Transverse colon (tissue), 4 donors: ENCODE measurements at regions not wholly inside any gene's neighbourhood (a gene's known extent, or its start where the extent isn't known, plus 50 kb on each side); places are given as distances from the start of the nearest gene placed in this dataset.

ENCODE experiments used
- DNase-seq: peaks from one replicate; pipeline ENCODE4 v3.0.0-alpha.2; 2019
- H3K27ac ChIP-seq, 4 donors: fragments of 200-600 bp; sonication (generic); 2 replicates each; pipeline ENCODE4 v1.5.1; 2016 to 2018; ENCODE audit warnings: inconsistent platforms in 4 of 4
- H3K27me3 ChIP-seq: fragments of 200-600 bp; sonication (generic); 2 replicates; pipeline ENCODE4 v1.5.1; 2017; ENCODE audit warnings: inconsistent platforms
- H3K36me3 ChIP-seq, 4 donors: fragments of 200-600 bp; sonication (generic); 2 replicates each; pipeline ENCODE4 v1.5.1; 2017 to 2019; ENCODE audit warnings: inconsistent platforms in 4 of 4
- H3K4me1 ChIP-seq, 4 donors: fragments of 200-600 bp; sonication (generic); 2 replicates each; pipeline ENCODE4 v1.5.1; 2017 to 2020; ENCODE audit warnings: inconsistent platforms in 4 of 4
- H3K4me3 ChIP-seq, 4 donors: fragments of 200-600 bp; sonication (generic); 1 replicate in 1 of 4; 2 replicates in 3 of 4; pipeline versions ENCODE4 v1.5.1 to v1.6.1; 2017 to 2019; ENCODE audit warnings: inconsistent platforms in 4 of 4
- H3K9me3 ChIP-seq, 2 donors: fragments of 200-600 bp; sonication (generic); 2 replicates each; pipeline ENCODE4 v1.5.1; 2017 to 2019; ENCODE audit warnings: inconsistent platforms in 2 of 2
- CTCF ChIP-seq, 5 experiments: fragments of 200-600 bp in 3 of 5; fragments of 450-650 bp in 2 of 5; sonication (generic) in 3 of 5; IDR thresholded peaks; 1 replicate in 2 of 5; 2 replicates in 3 of 5; pipeline ENCODE4 v1.5.1; 2016 to 2017; ENCODE audit warnings: antibody characterized with exemption in 5 of 5, inconsistent platforms in 3 of 5, mild to moderate bottlenecking in 2 of 5, moderate library complexity in 1 of 5
- EP300 ChIP-seq: sonication (generic); formaldehyde crosslinking; IDR thresholded peaks from one replicate; pipeline ENCODE4 v1.6.1; 2017; ENCODE audit warnings: antibody characterized with exemption, low read depth
- POLR2A ChIP-seq: fragments of 450-650 bp; IDR thresholded peaks from one replicate; pipeline ENCODE4 v1.6.1; 2016; ENCODE audit warnings: antibody characterized with exemption, mild to moderate bottlenecking, moderate library complexity
- POLR2AphosphoS5 ChIP-seq, 3 donors: sonication (generic); formaldehyde crosslinking; IDR thresholded peaks; one replicate each; pipeline ENCODE4 v1.6.1; 2016; ENCODE audit warnings: antibody characterized with exemption in 3 of 3
- WGBS, 2 donors: methylation state at CpG; one replicate each; pipeline ENCODE4 v1.1.5; 2018; ENCODE audit warnings: low coverage in 1 of 2; 5-methylcytosine and 5-hydroxymethylcytosine counted together
- in situ Hi-C, 4 donors: fragments of 200-750 bp; cut with MboI; loops; one replicate each; pipeline versions ENCODE4 v1.15.0 to v1.15.1; 2017; ENCODE audit warnings: low sequenced_read_pairs in 3 of 4, low pct_ligation_motif_present in 1 of 4, low pct_unique_long_range_greater_than_20kb in 1 of 4
- intact Hi-C: fragments of 100-400 bp; cut with DNase I; formaldehyde crosslinking; loops from one replicate; pipeline ENCODE4 v1.15.1; 2023; ENCODE audit warnings: low total_unique reads

GRCh38 chr3:182436547-182436946 lies 356.8 kb upstream of the ATP11B start:
- H3K9me3 ChIP-seq = no peaks in the 10 kb centered on the region
- no peaks in the 10 kb centered on the region for H3K27me3 ChIP-seq
- no peaks in the 10 kb centered on the region for H3K36me3 ChIP-seq
- H3K4me3 ChIP-seq = no peak overlapping the region
- in situ Hi-C loops = loop anchor here in 1 of 4 donors (25.0 kb wide), 1 partner anchor 101 kb away; no protein-coding TSS in a partner anchor
- H3K4me1 ChIP-seq = no peaks in the 10 kb centered on the region
- no peak for TF ChIP-seq POLR2A
- TF ChIP-seq EP300 = no peak
- TF ChIP-seq POLR2AphosphoS5 (IDR thresholded peaks at IDR 0.05) = no peak
- no peak for TF ChIP-seq CTCF (IDR thresholded peaks at IDR 0.05)
- 72 to 83% methylated on average over 6 of the region's 6 CpGs for WGBS, 2 donors
- intact Hi-C loops = no loop called here
- no peak for DNase-seq
- H3K27ac ChIP-seq = no peak overlapping the region

- Histone ChIP-seq H3K27me3 (no peaks in the 10 kb centered on the region), H3K36me3 (no peaks in the 10 kb centered on the region), H3K4me1 (no peaks in the 10 kb centered on the region), H3K27ac (no peak overlapping the region), H3K9me3 (no peaks in the 10 kb centered on the region), H3K4me3 (no peak overlapping the region)
- intact Hi-C loops (no loop called here), in situ Hi-C loops (loop anchor here in 1 of 4 donors (25.0 kb wide), 1 partner anchor 99 kb away; no protein-coding TSS in a partner anchor)
- WGBS, 2 donors = 43 to 64% methylated on average over 1 of the region's 1 CpG
- DNase-seq = no peak
- TF ChIP-seq POLR2A (no peak), CTCF (IDR thresholded peaks at IDR 0.05) (no peak), EP300 (no peak), POLR2AphosphoS5 (IDR thresholded peaks at IDR 0.05) (no peak)
These were observed 354.9 kb upstream of the ATP11B start for GRCh38 chr3:182438398-182438797.

- no peak for DNase-seq
- Histone ChIP-seq H3K9me3 (no peaks in the 10 kb centered on the region), H3K36me3 (no peaks in the 10 kb centered on the region), H3K27ac (no peak overlapping the region), H3K27me3 (no peaks in the 10 kb centered on the region), H3K4me3 (no peak overlapping the region), H3K4me1 (no peaks in the 10 kb centered on the region)
- in situ Hi-C loops = loop anchor here in 1 of 4 donors (25.0 kb wide), 1 partner anchor 97 kb away; no protein-coding TSS in a partner anchor
- TF ChIP-seq EP300 (no peak), POLR2A (no peak), CTCF (IDR thresholded peaks at IDR 0.05) (no peak), POLR2AphosphoS5 (IDR thresholded peaks at IDR 0.05) (no peak)
- intact Hi-C loops = no loop called here
These were observed 353.2 kb upstream of the ATP11B start for GRCh38 chr3:182440101-182440500.

GRCh38 chr3:182445576-182445975 lies 347.7 kb upstream of the ATP11B start:
- no peak overlapping the region for H3K4me3 ChIP-seq
- H3K36me3 ChIP-seq = no peaks in the 10 kb centered on the region
- no peak overlapping the region for H3K27ac ChIP-seq
- H3K9me3 ChIP-seq = no peaks in the 10 kb centered on the region
- TF ChIP-seq EP300 (no peak), CTCF (IDR thresholded peaks at IDR 0.05) (no peak), POLR2AphosphoS5 (IDR thresholded peaks at IDR 0.05) (no peak), POLR2A (no peak)
- H3K4me1 ChIP-seq = no peaks in the 10 kb centered on the region
- DNase-seq = no peak
- no peaks in the 10 kb centered on the region for H3K27me3 ChIP-seq
- 60 to 62% methylated on average over 1 to 5 of the region's 5 CpGs for WGBS, 2 donors
- in situ Hi-C loops (loop anchor here in 1 of 4 donors (25.0 kb wide), 1 partner anchor 92 kb away; no protein-coding TSS in a partner anchor), intact Hi-C loops (no loop called here)
